HepG2 (cell line): ENCODE measurements at regions not wholly inside any gene's neighbourhood (a gene's known extent, or its start where the extent isn't known, plus 50 kb on each side); places are given as distances from the start of the nearest gene placed in this dataset.

ENCODE experiments used
- ARNT ChIP-seq: fragments of 450-650 bp; IDR thresholded peaks from 2 replicates; pipeline ENCODE4 v1.6.1; 2017
- EP300 ChIP-seq, 3 experiments: sonication (generic) in 1 of 3; formaldehyde crosslinking in 1 of 3; IDR thresholded peaks; 2 replicates each; pipeline versions ENCODE4 v1.5.1 to v1.6.1; 2011 to 2020; ENCODE audit warnings: low read depth in 2 of 3, low read length in 2 of 3, borderline replicate concordance in 1 of 3, improper control_type of control experiment in 1 of 3, mild to moderate bottlenecking in 1 of 3, missing genetic modification reagents in 1 of 3, moderate library complexity in 1 of 3
- KDM6A ChIP-seq: IDR thresholded peaks from 2 replicates; pipeline ENCODE4 v1.6.1; 2016; ENCODE audit warnings: low read depth
- MBNL3 ChIP-seq: fragments of 250-450 bp; sonication (Bioruptor Pico); conservative IDR thresholded peaks from 2 replicates; pipeline ENCODE4 v1.8.0; 2022; ENCODE audit warnings: mild to moderate bottlenecking, inconsistent platforms
- NR2F1 ChIP-seq, 2 experiments: fragments of 450-650 bp in 1 of 2; formaldehyde crosslinking in 1 of 2; IDR thresholded peaks; 2 replicates each; pipeline versions ENCODE4 v1.5.0 to v1.6.1; 2016 to 2020; ENCODE audit warnings: mild to moderate bottlenecking in 1 of 2, missing compliant biosample characterization in 1 of 2, missing genetic modification reagents in 1 of 2, moderate library complexity in 1 of 2
- SMC3 ChIP-seq: IDR thresholded peaks from 2 replicates; pipeline ENCODE4 v1.6.1; 2011; ENCODE audit warnings: low read length, improper control_type of control experiment
- ZNF577 ChIP-seq: sonication (generic); formaldehyde crosslinking; IDR thresholded peaks from 2 replicates; pipeline ENCODE4 v1.4.0; 2020; ENCODE audit warnings: mild to moderate bottlenecking, low read depth, missing genetic modification reagents, borderline replicate concordance
- ZNF589 ChIP-seq: sonication (generic); formaldehyde crosslinking; conservative IDR thresholded peaks from 2 replicates; pipeline ENCODE4 v1.8.0; 2022; ENCODE audit warnings: mild to moderate bottlenecking, moderate library complexity, missing genetic modification reagents
- ZNF652 ChIP-seq: IDR thresholded peaks from 2 replicates; pipeline ENCODE4 v1.6.1; 2016; ENCODE audit warnings: low read depth, borderline replicate concordance
- ZNF709 ChIP-seq: sonication (generic); formaldehyde crosslinking; IDR thresholded peaks from 2 replicates; pipeline ENCODE4 v1.5.0; 2020; ENCODE audit warnings: mild to moderate bottlenecking, missing genetic modification reagents
- TF ChIP-seq, protein P1 (sequence below): sonication (generic); formaldehyde crosslinking; IDR thresholded peaks from 2 replicates; pipeline ENCODE4 v1.4.0; 2020; ENCODE audit warnings: mild to moderate bottlenecking, missing genetic modification reagents
- TF ChIP-seq, protein P2 (sequence below): sonication (generic); IDR thresholded peaks from 2 replicates; pipeline ENCODE4 v1.6.1; 2016; ENCODE audit warnings: low read depth, borderline replicate concordance
- TF ChIP-seq, protein P3 (sequence below): IDR thresholded peaks from 2 replicates; pipeline ENCODE4 v1.4.0; 2020; ENCODE audit warnings: mild to moderate bottlenecking, missing genetic modification reagents

DNA sequence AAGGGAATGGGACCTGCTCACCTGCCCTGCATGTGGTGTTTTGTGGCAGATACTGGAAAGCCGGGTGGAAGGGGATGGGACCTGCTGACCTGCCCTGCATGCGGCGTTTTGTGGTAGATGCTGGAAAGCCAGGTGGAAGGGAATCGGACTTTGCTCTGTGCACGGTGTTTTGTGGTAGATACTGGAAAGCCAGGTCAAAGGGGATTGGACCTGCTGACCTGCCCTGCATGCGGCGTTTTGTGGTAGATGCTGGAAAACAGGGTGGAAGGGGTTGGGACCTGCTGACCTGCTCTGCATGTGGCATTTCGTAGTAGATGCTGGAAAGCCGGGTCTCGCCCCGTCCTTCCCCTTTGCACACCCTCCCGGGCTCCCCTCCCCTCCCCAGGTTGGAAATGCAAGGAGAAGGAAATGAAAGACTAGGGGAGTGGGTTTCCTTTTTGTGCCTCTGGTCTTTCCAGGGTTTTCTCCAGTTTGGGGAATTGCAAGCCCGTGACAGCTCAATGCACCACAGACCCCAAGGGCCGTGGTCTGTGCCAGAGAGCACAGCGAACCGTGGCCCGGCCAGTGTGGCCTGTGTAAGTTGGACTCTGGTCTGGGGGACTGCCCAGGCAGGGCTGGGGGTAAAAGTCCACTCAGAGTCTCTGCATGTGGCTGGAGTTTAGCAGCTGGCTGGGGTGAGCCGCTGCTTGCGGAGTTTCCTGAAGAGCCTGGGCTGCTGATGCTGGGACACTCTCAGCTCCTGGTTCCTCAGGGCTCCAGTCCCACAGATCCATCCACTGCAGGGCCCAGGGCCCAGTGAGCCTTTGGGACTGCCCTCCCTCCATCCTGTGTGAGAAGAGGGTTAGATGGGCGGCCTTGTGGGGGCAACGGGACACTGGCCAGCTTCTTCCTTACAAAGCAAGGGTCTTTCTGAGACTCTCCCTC is 105.5 kb downstream of the CRYAA start (continued):
- TF ChIP-seq, protein P1, sequence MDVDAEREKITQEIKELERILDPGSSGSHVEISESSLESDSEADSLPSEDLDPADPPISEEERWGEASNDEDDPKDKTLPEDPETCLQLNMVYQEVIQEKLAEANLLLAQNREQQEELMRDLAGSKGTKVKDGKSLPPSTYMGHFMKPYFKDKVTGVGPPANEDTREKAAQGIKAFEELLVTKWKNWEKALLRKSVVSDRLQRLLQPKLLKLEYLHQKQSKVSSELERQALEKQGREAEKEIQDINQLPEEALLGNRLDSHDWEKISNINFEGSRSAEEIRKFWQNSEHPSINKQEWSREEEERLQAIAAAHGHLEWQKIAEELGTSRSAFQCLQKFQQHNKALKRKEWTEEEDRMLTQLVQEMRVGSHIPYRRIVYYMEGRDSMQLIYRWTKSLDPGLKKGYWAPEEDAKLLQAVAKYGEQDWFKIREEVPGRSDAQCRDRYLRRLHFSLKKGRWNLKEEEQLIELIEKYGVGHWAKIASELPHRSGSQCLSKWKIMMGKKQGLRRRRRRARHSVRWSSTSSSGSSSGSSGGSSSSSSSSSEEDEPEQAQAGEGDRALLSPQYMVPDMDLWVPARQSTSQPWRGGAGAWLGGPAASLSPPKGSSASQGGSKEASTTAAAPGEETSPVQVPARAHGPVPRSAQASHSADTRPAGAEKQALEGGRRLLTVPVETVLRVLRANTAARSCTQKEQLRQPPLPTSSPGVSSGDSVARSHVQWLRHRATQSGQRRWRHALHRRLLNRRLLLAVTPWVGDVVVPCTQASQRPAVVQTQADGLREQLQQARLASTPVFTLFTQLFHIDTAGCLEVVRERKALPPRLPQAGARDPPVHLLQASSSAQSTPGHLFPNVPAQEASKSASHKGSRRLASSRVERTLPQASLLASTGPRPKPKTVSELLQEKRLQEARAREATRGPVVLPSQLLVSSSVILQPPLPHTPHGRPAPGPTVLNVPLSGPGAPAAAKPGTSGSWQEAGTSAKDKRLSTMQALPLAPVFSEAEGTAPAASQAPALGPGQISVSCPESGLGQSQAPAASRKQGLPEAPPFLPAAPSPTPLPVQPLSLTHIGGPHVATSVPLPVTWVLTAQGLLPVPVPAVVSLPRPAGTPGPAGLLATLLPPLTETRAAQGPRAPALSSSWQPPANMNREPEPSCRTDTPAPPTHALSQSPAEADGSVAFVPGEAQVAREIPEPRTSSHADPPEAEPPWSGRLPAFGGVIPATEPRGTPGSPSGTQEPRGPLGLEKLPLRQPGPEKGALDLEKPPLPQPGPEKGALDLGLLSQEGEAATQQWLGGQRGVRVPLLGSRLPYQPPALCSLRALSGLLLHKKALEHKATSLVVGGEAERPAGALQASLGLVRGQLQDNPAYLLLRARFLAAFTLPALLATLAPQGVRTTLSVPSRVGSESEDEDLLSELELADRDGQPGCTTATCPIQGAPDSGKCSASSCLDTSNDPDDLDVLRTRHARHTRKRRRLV (CRISPR knock-in tag), result no peak
- TF ChIP-seq ZNF709, result no peak
- TF ChIP-seq NR2F1 (CRISPR knock-in tag; IDR thresholded peaks at IDR 0.05), result peak; percentile 38 to 68; a peak in 2 of 4 replicates
- TF ChIP-seq EP300 (IDR thresholded peaks at IDR 0.05; ENCODE audit: low read depth in 2 of 2, low read length in 2 of 2), result no peak
- no peak for TF ChIP-seq EP300 (CRISPR knock-in tag; IDR thresholded peaks at IDR 0.05; ENCODE audit: borderline replicate concordance)
- no peak for TF ChIP-seq MBNL3 (CRISPR knock-in tag)
- no peak for TF ChIP-seq ARNT
- TF ChIP-seq, protein P2, sequence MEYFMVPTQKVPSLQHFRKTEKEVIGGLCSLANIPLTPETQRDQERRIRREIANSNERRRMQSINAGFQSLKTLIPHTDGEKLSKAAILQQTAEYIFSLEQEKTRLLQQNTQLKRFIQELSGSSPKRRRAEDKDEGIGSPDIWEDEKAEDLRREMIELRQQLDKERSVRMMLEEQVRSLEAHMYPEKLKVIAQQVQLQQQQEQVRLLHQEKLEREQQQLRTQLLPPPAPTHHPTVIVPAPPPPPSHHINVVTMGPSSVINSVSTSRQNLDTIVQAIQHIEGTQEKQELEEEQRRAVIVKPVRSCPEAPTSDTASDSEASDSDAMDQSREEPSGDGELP, result peak; percentile 39; the same call in 1 of the 2 replicates
- TF ChIP-seq ZNF577, result no peak
- TF ChIP-seq SMC3, result no peak
- no peak for TF ChIP-seq ZNF652 (CRISPR knock-in tag)
- TF ChIP-seq, protein P3, sequence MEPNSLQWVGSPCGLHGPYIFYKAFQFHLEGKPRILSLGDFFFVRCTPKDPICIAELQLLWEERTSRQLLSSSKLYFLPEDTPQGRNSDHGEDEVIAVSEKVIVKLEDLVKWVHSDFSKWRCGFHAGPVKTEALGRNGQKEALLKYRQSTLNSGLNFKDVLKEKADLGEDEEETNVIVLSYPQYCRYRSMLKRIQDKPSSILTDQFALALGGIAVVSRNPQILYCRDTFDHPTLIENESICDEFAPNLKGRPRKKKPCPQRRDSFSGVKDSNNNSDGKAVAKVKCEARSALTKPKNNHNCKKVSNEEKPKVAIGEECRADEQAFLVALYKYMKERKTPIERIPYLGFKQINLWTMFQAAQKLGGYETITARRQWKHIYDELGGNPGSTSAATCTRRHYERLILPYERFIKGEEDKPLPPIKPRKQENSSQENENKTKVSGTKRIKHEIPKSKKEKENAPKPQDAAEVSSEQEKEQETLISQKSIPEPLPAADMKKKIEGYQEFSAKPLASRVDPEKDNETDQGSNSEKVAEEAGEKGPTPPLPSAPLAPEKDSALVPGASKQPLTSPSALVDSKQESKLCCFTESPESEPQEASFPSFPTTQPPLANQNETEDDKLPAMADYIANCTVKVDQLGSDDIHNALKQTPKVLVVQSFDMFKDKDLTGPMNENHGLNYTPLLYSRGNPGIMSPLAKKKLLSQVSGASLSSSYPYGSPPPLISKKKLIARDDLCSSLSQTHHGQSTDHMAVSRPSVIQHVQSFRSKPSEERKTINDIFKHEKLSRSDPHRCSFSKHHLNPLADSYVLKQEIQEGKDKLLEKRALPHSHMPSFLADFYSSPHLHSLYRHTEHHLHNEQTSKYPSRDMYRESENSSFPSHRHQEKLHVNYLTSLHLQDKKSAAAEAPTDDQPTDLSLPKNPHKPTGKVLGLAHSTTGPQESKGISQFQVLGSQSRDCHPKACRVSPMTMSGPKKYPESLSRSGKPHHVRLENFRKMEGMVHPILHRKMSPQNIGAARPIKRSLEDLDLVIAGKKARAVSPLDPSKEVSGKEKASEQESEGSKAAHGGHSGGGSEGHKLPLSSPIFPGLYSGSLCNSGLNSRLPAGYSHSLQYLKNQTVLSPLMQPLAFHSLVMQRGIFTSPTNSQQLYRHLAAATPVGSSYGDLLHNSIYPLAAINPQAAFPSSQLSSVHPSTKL (CRISPR knock-in tag), result 0 out of 2 replicates have a peak, but pooled peaks have one; percentile 7
- no peak for TF ChIP-seq KDM6A
- TF ChIP-seq ZNF589 (CRISPR knock-in tag), result no peak
